ENCODE measurements at regions not wholly inside any gene's neighbourhood (a gene's known extent, or its start where the extent isn't known, plus 50 kb on each side); places are given as distances from the start of the nearest gene placed in this dataset.
"Not testable (repeated sequence)": the region's sequence is repeated elsewhere in the genome, so short reads cannot be mapped to it uniquely, and the experiment has no call there.

DNA sequence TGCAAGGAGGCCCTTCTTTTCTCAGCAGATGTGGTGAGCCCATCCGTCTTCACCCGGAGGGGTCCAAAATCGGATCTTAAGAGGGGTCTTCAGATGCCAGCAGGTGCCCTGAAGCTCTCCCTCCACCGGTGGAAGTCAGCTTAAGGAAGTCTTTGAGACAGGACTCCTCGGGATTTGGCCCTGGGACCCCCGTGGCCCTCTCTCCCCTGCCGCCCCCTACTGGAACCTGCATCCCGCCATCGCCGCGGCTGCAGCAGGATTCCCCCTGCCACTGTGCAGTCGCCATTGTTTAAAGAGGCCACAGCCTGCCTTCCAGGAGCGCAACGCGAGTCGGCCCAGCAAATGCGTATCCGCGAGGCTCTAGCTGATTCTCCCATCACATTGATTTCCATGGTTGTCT is 292.5 kb upstream of the ZNF337 start:
- no peak overlapping the region for H2AFZ ChIP-seq (ENCODE audit: low read length)
- BruUV-seq (replicated peaks), result no TSS peak
- no peaks in the 10 kb centered on the region for H3K9me3 ChIP-seq (ENCODE audit: low read length)
- no peaks in the 10 kb centered on the region for H3K4me1 ChIP-seq (ENCODE audit: insufficient read depth, low read length, poor library complexity, severe bottlenecking)
- no peak overlapping the region for H3K4me2 ChIP-seq (ENCODE audit: low read length)
- H3K4me3 ChIP-seq (ENCODE audit: low read depth, low read length, poor library complexity, severe bottlenecking), result no peak overlapping the region
- no peak for DNase-seq (ENCODE audit: low spot score)
- H3K36me3 ChIP-seq (ENCODE audit: insufficient read depth, low read length), result no peaks in the 10 kb centered on the region
- CTCF ChIA-PET (ENCODE audit: unreplicated experiment), result no interaction called here
- H3K79me2 ChIP-seq (ENCODE audit: insufficient read depth, low read depth, low read length), result no peaks in the 10 kb centered on the region
- intact Hi-C loops (cut with micrococcal nuclease; ENCODE audit: unreplicated experiment), result no loop called here
- no peaks in the 10 kb centered on the region for H3K9me2 ChIP-seq (ENCODE audit: insufficient read depth, low read length)
- TF ChIP-seq, protein P1, sequence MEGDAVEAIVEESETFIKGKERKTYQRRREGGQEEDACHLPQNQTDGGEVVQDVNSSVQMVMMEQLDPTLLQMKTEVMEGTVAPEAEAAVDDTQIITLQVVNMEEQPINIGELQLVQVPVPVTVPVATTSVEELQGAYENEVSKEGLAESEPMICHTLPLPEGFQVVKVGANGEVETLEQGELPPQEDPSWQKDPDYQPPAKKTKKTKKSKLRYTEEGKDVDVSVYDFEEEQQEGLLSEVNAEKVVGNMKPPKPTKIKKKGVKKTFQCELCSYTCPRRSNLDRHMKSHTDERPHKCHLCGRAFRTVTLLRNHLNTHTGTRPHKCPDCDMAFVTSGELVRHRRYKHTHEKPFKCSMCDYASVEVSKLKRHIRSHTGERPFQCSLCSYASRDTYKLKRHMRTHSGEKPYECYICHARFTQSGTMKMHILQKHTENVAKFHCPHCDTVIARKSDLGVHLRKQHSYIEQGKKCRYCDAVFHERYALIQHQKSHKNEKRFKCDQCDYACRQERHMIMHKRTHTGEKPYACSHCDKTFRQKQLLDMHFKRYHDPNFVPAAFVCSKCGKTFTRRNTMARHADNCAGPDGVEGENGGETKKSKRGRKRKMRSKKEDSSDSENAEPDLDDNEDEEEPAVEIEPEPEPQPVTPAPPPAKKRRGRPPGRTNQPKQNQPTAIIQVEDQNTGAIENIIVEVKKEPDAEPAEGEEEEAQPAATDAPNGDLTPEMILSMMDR (conservative IDR thresholded peaks at IDR 0.05; ENCODE audit: low read length), result no peak
- no peak for TF ChIP-seq EZH2phosphoT487 (IDR thresholded peaks at IDR 0.05; ENCODE audit: borderline replicate concordance, low read depth, low read length)
- H4K20me1 ChIP-seq (ENCODE audit: insufficient read depth, low read length), result no peaks in the 10 kb centered on the region
- no peak overlapping the region for H3K27ac ChIP-seq (ENCODE audit: low read depth, low read length, poor library complexity, severe bottlenecking)
- POLR2A ChIA-PET, result no interaction called here

DNA sequence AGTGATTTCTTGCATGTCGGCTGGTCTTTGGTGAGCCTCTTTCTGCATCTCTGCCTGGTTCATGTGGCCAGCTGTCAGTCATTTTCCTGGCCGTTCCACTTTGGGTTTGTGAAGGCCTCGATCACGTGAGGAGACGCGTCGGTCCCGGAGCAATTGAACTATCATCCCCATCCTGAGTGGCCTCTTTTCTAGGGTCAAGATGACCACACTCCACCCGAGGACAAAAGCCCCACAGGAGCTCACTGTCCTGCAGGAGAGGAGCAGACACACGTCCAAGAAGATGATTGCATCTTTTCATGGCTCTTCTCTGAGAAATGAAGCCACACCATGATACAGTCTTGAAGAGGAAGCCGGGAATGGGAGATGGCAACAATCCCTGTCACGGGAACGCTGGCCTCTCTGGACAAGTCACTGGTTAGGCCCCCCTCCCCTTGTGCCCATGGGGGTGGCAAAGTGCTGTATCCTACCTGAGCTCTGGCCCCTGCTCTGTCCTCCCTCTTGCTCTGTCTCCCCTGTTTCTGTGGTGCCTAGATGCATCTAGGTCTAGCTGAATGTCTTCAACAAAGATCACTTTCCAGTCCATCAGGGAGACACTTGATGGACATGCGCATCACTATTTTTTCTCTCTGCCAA is 291.4 kb upstream of the ZNF337 start:
- BruUV-seq (replicated peaks); intact Hi-C loops (cut with micrococcal nuclease; ENCODE audit: unreplicated experiment); POLR2A ChIA-PET; H3K4me3 ChIP-seq (ENCODE audit: low read depth, low read length, poor library complexity, severe bottlenecking); H3K9me3 ChIP-seq (ENCODE audit: low read length); H3K27ac ChIP-seq (ENCODE audit: low read depth, low read length, poor library complexity, severe bottlenecking); H4K20me1 ChIP-seq (ENCODE audit: insufficient read depth, low read length); DNase-seq (ENCODE audit: low spot score); H2AFZ ChIP-seq (ENCODE audit: low read length); H3K9me2 ChIP-seq (ENCODE audit: insufficient read depth, low read length); H3K36me3 ChIP-seq (ENCODE audit: insufficient read depth, low read length); H3K79me2 ChIP-seq (ENCODE audit: insufficient read depth, low read depth, low read length); CTCF ChIA-PET (ENCODE audit: unreplicated experiment); H3K4me1 ChIP-seq (ENCODE audit: insufficient read depth, low read length, poor library complexity, severe bottlenecking): not testable (repeated sequence)
- H3K4me2 ChIP-seq (ENCODE audit: low read length), result 0 out of 2 replicates have a peak overlapping the region, but pooled peaks have one; percentile 63

DNA sequence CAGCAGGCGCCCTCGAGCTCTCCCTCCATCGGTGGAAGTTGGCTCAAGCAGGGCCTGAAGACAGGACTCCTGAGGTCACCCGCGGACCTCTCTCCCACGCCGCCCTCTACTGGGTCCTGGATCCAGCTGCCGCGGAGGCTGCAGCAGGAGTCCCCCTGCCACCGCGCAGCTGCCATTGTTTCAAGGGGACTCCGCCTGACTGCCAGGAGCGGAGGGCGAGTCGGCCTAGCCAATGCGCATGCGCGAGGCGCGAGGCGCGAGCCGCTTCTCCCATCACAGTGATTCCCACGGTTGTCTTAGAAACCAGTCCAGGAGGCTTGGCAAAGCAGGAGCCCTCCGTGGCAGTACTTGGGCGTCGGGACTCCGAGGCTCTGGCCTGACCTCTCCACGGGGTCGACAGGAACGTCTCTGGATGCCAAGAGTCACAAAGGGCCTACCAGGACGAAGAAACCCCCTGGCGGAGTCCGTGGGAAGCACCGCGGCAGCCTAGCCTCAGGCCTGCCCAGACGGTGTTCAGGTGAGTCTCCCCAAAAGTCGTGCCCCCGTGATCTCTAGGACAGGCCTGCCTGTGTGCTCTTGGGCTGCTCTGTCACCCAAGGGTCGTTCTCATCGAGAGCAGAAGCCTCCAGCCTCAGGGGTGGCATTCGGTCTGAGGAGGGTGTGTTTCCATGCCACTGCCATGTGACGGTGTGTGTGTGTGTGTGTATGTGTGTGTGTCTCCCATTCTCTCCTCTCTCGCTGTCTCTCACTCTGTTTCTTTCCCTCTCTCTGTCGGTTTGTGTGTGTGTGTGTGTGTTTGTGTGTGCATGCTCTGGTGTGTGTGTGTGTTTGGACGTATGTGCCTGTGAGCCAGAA is 290.6 kb upstream of the ZNF337 start:
- peak; percentile 58 for DNase-seq (ENCODE audit: low spot score)
- no peak for TF ChIP-seq EZH2phosphoT487 (IDR thresholded peaks at IDR 0.05; ENCODE audit: borderline replicate concordance, low read depth, low read length)
- TF ChIP-seq, protein P1 (conservative IDR thresholded peaks at IDR 0.05; ENCODE audit: low read length), result peak; percentile 56
- BruUV-seq (replicated peaks), result no TSS peak
- H3K4me2 ChIP-seq (ENCODE audit: low read length), result peak overlapping the region; percentile 63; the same call in 1 of the 2 replicates
- ChIA-PET POLR2A (no interaction called here), CTCF (ENCODE audit: unreplicated experiment) (no interaction called here)
- H3K9me2 ChIP-seq (ENCODE audit: insufficient read depth, low read length), result no peaks in the 10 kb centered on the region
- H3K9me3 ChIP-seq (ENCODE audit: low read length), result no peaks in the 10 kb centered on the region
- H3K27ac ChIP-seq (ENCODE audit: low read depth, low read length, poor library complexity, severe bottlenecking), result no peak overlapping the region
- peak overlapping the region; percentile 61 for H3K4me3 ChIP-seq (ENCODE audit: low read depth, low read length, poor library complexity, severe bottlenecking)
- peak overlapping the region; percentile 89 for H2AFZ ChIP-seq (ENCODE audit: low read length)
- H4K20me1 ChIP-seq (ENCODE audit: insufficient read depth, low read length), result no peaks in the 10 kb centered on the region
- no peaks in the 10 kb centered on the region for H3K79me2 ChIP-seq (ENCODE audit: insufficient read depth, low read depth, low read length)
- no peaks in the 10 kb centered on the region for H3K36me3 ChIP-seq (ENCODE audit: insufficient read depth, low read length)
- intact Hi-C loops (cut with micrococcal nuclease; ENCODE audit: unreplicated experiment), result no loop called here
- no peaks in the 10 kb centered on the region for H3K4me1 ChIP-seq (ENCODE audit: insufficient read depth, low read length, poor library complexity, severe bottlenecking)
